Tibial artery (tissue), 4 donors: ENCODE measurements at regions not wholly inside any gene's neighbourhood (a gene's known extent, or its start where the extent isn't known, plus 50 kb on each side); places are given as distances from the start of the nearest gene placed in this dataset.
"Not testable (repeated sequence)": the region's sequence is repeated elsewhere in the genome, so short reads cannot be mapped to it uniquely, and the experiment has no call there.

Experiments
- DNase-seq, 2 donors: peaks; one replicate each; pipeline ENCODE4 v3.0.0-alpha.2; 2019
- H3K27ac ChIP-seq, 2 donors: fragments of 200-600 bp; sonication (generic) in 1 of 2; 1 replicate in 1 of 2; 2 replicates in 1 of 2; pipeline ENCODE4 v1.5.1; 2018 to 2019; ENCODE audit warnings: mild to moderate bottlenecking in 1 of 2
- H3K27me3 ChIP-seq, 2 donors: fragments of 200-600 bp; sonication (generic) in 1 of 2; one replicate each; pipeline versions ENCODE4 v1.5.1 to v1.6.0; 2016 to 2019
- H3K36me3 ChIP-seq, 3 donors: fragments of 200-600 bp; sonication (generic) in 2 of 3; one replicate each; pipeline ENCODE4 v1.5.1; 2016 to 2019; ENCODE audit warnings: mild to moderate bottlenecking in 2 of 3
- H3K4me1 ChIP-seq, 4 donors: fragments of 200-600 bp; sonication (generic) in 2 of 4; 1 replicate in 3 of 4; 2 replicates in 1 of 4; pipeline ENCODE4 v1.5.1; 2016 to 2019
- H3K4me3 ChIP-seq, 2 donors: fragments of 200-600 bp; sonication (generic) in 1 of 2; 1 replicate in 1 of 2; 2 replicates in 1 of 2; pipeline ENCODE4 v1.5.1; 2018 to 2019; ENCODE audit warnings: mild to moderate bottlenecking in 2 of 2
- H3K9me3 ChIP-seq, 3 donors: fragments of 200-600 bp; sonication (generic) in 1 of 3; one replicate each; pipeline ENCODE4 v1.5.1; 2016 to 2019
- CTCF ChIP-seq, 2 experiments: fragments of 200-600 bp in 1 of 2; fragments of 450-650 bp in 1 of 2; IDR thresholded peaks; one replicate each; pipeline ENCODE4 v1.5.1; 2017 to 2019; ENCODE audit warnings: antibody characterized with exemption in 2 of 2, mild to moderate bottlenecking in 1 of 2, moderate library complexity in 1 of 2
- intact Hi-C: fragments of 100-400 bp; cut with DNase I; formaldehyde crosslinking; loops from one replicate; pipeline ENCODE4 v1.15.0; 2023; ENCODE audit warnings: low total_unique reads

GRCh38 chr12:47337581-47337980 is 257.8 kb upstream of the AMIGO2 start:
- H3K4me1 ChIP-seq: no peaks in the 10 kb centered on the region
- no peaks in the 10 kb centered on the region for H3K27me3 ChIP-seq
- no peak overlapping the region for H3K27ac ChIP-seq
- H3K36me3 ChIP-seq: no peaks in the 10 kb centered on the region
- H3K9me3 ChIP-seq: no peaks in the 10 kb centered on the region
- no peak overlapping the region for H3K4me3 ChIP-seq
- intact Hi-C loops: no loop called here
- no peak for DNase-seq
- TF ChIP-seq CTCF (IDR thresholded peaks at IDR 0.05): no peak

- H3K9me3 ChIP-seq, H3K27ac ChIP-seq, DNase-seq, intact Hi-C loops, H3K4me3 ChIP-seq, H3K27me3 ChIP-seq, H3K4me1 ChIP-seq, H3K36me3 ChIP-seq: not testable (repeated sequence)
These were observed 253.6 kb upstream of the AMIGO2 start for GRCh38 chr12:47333271-47333858.

- TF ChIP-seq CTCF (IDR thresholded peaks at IDR 0.05): no peak
- Histone ChIP-seq H3K36me3 (no peaks in the 10 kb centered on the region), H3K4me1 (no peaks in the 10 kb centered on the region), H3K27me3 (no peaks in the 10 kb centered on the region), H3K4me3 (no peak overlapping the region), H3K9me3 (no peaks in the 10 kb centered on the region), H3K27ac (no peak overlapping the region)
- DNase-seq: no peak
- intact Hi-C loops: no loop called here
These were observed 249.2 kb upstream of the AMIGO2 start for GRCh38 chr12:47328831-47329545.

- intact Hi-C loops: no loop called here
- Histone ChIP-seq H3K27ac (no peak overlapping the region), H3K27me3 (no peaks in the 10 kb centered on the region), H3K4me1 (no peaks in the 10 kb centered on the region), H3K36me3 (no peaks in the 10 kb centered on the region), H3K4me3 (no peak overlapping the region), H3K9me3 (no peaks in the 10 kb centered on the region)
- no peak for TF ChIP-seq CTCF (IDR thresholded peaks at IDR 0.05)
- DNase-seq: no peak
These were observed 246.4 kb upstream of the AMIGO2 start for GRCh38 chr12:47326190-47326589.

- no peak overlapping the region for H3K27ac ChIP-seq
- no peaks in the 10 kb centered on the region for H3K4me1 ChIP-seq
- intact Hi-C loops: no loop called here
- H3K36me3 ChIP-seq: no peaks in the 10 kb centered on the region
- H3K27me3 ChIP-seq: no peaks in the 10 kb centered on the region
- DNase-seq: no peak
- H3K4me3 ChIP-seq: no peak overlapping the region
- no peaks in the 10 kb centered on the region for H3K9me3 ChIP-seq
- TF ChIP-seq CTCF (IDR thresholded peaks at IDR 0.05): no peak
These were observed 244.0 kb upstream of the AMIGO2 start for GRCh38 chr12:47323802-47324201.

GRCh38 chr12:47321436-47321835 is 241.7 kb upstream of the AMIGO2 start:
- no peak overlapping the region for H3K4me3 ChIP-seq
- no peak overlapping the region for H3K27ac ChIP-seq
- H3K27me3 ChIP-seq: no peaks in the 10 kb centered on the region
- H3K4me1 ChIP-seq: peaks cover 0 to 12% (median 4%) of the 10 kb centered on the region in 4 donors
- no peaks in the 10 kb centered on the region for H3K36me3 ChIP-seq
- no peaks in the 10 kb centered on the region for H3K9me3 ChIP-seq
- DNase-seq: no peak
- TF ChIP-seq CTCF (IDR thresholded peaks at IDR 0.05): no peak
- intact Hi-C loops: no loop called here
